ENCODE measurements at regions not wholly inside any gene's neighbourhood (a gene's known extent, or its start where the extent isn't known, plus 50 kb on each side); places are given as distances from the start of the nearest gene placed in this dataset.
"Not testable (repeated sequence)": the region's sequence is repeated elsewhere in the genome, so short reads cannot be mapped to it uniquely, and the experiment has no call there.

DNA sequence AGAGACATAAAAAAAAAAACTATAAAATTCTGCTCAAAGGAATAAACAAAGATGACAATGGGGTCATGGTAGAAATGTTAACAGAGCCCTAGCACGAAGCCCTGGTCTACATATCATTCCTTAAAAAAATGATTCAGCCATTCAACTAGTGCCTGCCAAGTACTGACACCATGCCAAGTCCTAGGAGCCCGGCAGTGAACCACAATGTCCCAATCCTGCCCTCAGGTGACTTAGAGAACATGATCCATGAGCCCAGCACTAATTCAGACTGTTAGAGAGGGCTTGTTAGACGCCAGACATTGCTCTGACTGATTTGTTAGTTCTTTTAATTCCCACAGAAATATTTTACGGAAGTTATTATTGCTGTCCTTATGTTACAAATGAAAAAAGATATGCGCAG lies 67.3 kb upstream of the VWC2 start:
- no peak overlapping the region for H3K27ac ChIP-seq
- DNase-seq = no peak
- TF ChIP-seq EP300 (IDR thresholded peaks at IDR 0.05) (no peak), POLR2AphosphoS5 (IDR thresholded peaks at IDR 0.05) (no peak), POLR2A (IDR thresholded peaks at IDR 0.05) (no peak)
- TF ChIP-seq, protein P1, sequence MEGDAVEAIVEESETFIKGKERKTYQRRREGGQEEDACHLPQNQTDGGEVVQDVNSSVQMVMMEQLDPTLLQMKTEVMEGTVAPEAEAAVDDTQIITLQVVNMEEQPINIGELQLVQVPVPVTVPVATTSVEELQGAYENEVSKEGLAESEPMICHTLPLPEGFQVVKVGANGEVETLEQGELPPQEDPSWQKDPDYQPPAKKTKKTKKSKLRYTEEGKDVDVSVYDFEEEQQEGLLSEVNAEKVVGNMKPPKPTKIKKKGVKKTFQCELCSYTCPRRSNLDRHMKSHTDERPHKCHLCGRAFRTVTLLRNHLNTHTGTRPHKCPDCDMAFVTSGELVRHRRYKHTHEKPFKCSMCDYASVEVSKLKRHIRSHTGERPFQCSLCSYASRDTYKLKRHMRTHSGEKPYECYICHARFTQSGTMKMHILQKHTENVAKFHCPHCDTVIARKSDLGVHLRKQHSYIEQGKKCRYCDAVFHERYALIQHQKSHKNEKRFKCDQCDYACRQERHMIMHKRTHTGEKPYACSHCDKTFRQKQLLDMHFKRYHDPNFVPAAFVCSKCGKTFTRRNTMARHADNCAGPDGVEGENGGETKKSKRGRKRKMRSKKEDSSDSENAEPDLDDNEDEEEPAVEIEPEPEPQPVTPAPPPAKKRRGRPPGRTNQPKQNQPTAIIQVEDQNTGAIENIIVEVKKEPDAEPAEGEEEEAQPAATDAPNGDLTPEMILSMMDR (IDR thresholded peaks at IDR 0.05) = no peak
- H3K9me3 ChIP-seq = no peaks in the 10 kb centered on the region
- H3K27me3 ChIP-seq = no peaks in the 10 kb centered on the region
- H3K36me3 ChIP-seq = no peaks in the 10 kb centered on the region
- no peak overlapping the region for H3K4me3 ChIP-seq
- 67% methylated on average over 5 of the region's 5 CpGs for WGBS, 2 donors
- no peak for ATAC-seq (ENCODE audit: low FRiP score in 2 of 2)
- no peaks in the 10 kb centered on the region for H3K4me1 ChIP-seq

DNA sequence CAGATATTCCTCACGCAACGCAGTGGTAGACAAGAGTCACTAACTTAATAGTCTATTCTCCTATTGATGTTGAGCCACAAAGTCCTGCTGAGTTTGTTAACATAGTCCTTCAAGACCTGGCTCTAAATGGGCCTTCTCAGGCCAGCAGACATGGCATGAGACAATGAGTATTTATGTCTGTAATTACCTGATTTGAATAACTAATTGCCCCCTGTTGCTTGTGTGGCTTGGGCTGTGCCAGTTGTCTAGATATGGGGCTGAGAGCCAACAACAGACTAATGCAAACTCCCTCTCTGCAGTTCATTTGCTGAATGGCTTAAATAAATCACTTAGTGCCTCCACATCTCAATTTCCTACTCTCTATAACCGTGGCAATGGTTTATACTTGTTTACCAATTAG lies 65.5 kb upstream of the VWC2 start:
- DNase-seq (no peak), ATAC-seq (ENCODE audit: low FRiP score in 2 of 2) (no peak)
- H3K4me1 ChIP-seq = no peaks in the 10 kb centered on the region
- no peak overlapping the region for H3K4me3 ChIP-seq
- 89 to 96% methylated on average over 3 of the region's 3 CpGs for WGBS, 2 donors
- H3K9me3 ChIP-seq = no peaks in the 10 kb centered on the region
- TF ChIP-seq POLR2AphosphoS5 (IDR thresholded peaks at IDR 0.05) = no peak
- no peak for TF ChIP-seq EP300 (IDR thresholded peaks at IDR 0.05)
- TF ChIP-seq, protein P1 (IDR thresholded peaks at IDR 0.05) = no peak
- no peak for TF ChIP-seq POLR2A (IDR thresholded peaks at IDR 0.05)
- H3K27ac ChIP-seq = no peak overlapping the region
- H3K36me3 ChIP-seq = no peaks in the 10 kb centered on the region
- no peaks in the 10 kb centered on the region for H3K27me3 ChIP-seq

DNA sequence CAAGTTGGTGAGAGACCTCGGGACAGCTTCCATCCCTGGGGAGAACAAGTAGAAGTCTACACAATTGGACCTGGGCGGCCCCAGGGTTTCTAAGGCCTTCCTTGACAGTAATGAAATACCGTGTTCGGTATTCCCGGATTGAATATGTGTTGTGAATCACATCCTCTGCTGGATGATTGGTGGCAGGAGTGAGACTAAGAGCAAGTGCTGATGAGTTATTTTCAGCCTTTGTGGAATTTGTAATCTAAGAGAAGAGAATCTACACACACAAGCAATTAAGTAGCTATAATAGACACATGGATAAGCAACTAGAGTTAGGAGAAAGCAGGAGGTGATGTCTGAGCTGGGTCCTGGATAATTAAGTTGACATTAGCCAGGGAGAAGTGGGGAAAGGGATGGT lies 64.8 kb upstream of the VWC2 start:
- H3K9me3 ChIP-seq = no peaks in the 10 kb centered on the region
- H3K36me3 ChIP-seq = no peaks in the 10 kb centered on the region
- no peak overlapping the region for H3K4me3 ChIP-seq
- DNase-seq (no peak), ATAC-seq (ENCODE audit: low FRiP score in 2 of 2) (no peak)
- H3K4me1 ChIP-seq = no peaks in the 10 kb centered on the region
- WGBS, 2 donors = 63 to 91% methylated on average over 5 of the region's 5 CpGs
- TF ChIP-seq, protein P1 (IDR thresholded peaks at IDR 0.05) = no peak
- no peak for TF ChIP-seq POLR2A (IDR thresholded peaks at IDR 0.05)
- TF ChIP-seq EP300 (IDR thresholded peaks at IDR 0.05) = no peak
- H3K27ac ChIP-seq = no peak overlapping the region
- H3K27me3 ChIP-seq = no peaks in the 10 kb centered on the region

DNA sequence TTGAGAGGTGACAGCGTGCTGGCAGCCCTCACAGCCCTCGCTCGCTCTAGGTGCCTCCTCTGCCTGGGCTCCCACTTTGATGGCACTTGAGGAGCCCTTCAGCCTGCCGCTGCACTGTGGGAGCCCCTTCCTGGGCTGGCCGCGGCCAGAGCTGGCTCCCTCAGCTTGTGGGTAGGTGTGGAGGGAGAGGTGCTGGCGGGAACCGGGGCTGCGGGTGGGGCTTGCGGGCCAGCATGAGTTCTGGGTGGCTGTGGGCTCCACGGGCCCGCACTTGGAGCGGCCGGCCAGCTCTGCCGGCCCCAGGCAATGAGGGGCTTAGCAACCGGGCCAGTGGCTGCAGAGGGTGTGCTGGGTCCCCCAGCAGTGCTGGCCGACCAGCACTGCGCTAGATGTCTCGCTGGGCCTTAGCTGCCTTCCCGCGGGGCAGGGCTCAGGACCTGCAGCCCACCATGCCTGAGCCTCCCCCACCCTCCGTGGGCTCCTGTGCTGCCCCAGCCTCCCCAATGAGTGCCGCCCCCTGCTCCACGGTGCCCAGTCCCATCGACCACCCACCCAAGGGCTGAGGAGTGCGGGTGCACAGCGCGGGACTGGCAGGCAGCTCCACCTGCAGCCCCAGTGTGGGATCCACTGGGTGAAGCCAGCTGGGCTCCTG lies 62.2 kb upstream of the VWC2 start:
- WGBS, 2 donors = 91 to 93% methylated on average over 6 to 22 of the region's 28 CpGs
- not testable (repeated sequence) for H3K27me3 ChIP-seq; ATAC-seq (ENCODE audit: low FRiP score in 2 of 2); H3K4me3 ChIP-seq; H3K36me3 ChIP-seq; H3K27ac ChIP-seq; H3K4me1 ChIP-seq; H3K9me3 ChIP-seq
- peak in 1 of 2 donors; percentile 62 for DNase-seq

DNA sequence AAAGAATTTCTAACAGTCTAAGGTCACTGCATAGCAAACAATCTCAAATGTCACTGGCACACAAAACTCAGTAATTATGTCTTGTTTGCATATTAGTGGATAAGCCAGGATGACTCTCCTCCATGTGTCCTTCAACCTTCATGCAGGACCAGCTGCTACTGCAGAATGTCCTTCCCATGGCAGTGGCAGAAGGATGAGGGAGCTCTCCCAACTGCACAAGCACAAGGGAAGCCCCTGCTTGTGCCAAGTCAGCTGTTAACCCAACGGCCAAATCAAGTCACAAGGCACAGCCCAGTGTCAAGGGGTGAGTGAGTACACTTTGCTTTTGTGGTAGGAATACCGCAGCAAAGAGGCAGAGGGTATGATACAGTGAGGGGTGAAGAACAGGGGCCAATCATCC lies 59.3 kb upstream of the VWC2 start:
- H3K4me3 ChIP-seq = no peak overlapping the region
- H3K36me3 ChIP-seq = no peaks in the 10 kb centered on the region
- DNase-seq (no peak), ATAC-seq (ENCODE audit: low FRiP score in 2 of 2) (no peak)
- no peak overlapping the region for H3K27ac ChIP-seq
- no peaks in the 10 kb centered on the region for H3K27me3 ChIP-seq
- H3K4me1 ChIP-seq = no peaks in the 10 kb centered on the region
- WGBS, 2 donors = 51 to 75% methylated on average over 2 of the region's 2 CpGs
- TF ChIP-seq POLR2A (IDR thresholded peaks at IDR 0.05) (no peak), POLR2AphosphoS5 (IDR thresholded peaks at IDR 0.05) (no peak), EP300 (IDR thresholded peaks at IDR 0.05) (no peak)
- TF ChIP-seq, protein P1 (IDR thresholded peaks at IDR 0.05) = no peak
- no peaks in the 10 kb centered on the region for H3K9me3 ChIP-seq

Measured in upper lobe of left lung (tissue), 6 donors.